ENCODE measurements at regions not wholly inside any gene's neighbourhood (a gene's known extent, or its start where the extent isn't known, plus 50 kb on each side); places are given as distances from the start of the nearest gene placed in this dataset.
"Not testable (repeated sequence)": the region's sequence is repeated elsewhere in the genome, so short reads cannot be mapped to it uniquely, and the experiment has no call there.

- not testable (repeated sequence) for DNase-seq
Observed at GRCh38 chrX:153266140-153266539, 55.4 kb downstream of the PNMA6F start.

GRCh38 chrX:153260468-153260867 lies 61.1 kb downstream of the PNMA6F start:
- DNase-seq = not testable (repeated sequence)

- not testable (repeated sequence) for DNase-seq
Observed at GRCh38 chrX:153253239-153253638, 68.3 kb downstream of the PNMA6F start.

GRCh38 chrX:153252378-153253129 lies 69.0 kb downstream of the PNMA6F start:
- DNase-seq = not testable (repeated sequence)

GRCh38 chrX:153251952-153252351 lies 69.6 kb downstream of the PNMA6F start:
- not testable (repeated sequence) for DNase-seq

- DNase-seq = not testable (repeated sequence)
Observed at GRCh38 chrX:153250762-153251161, 70.8 kb downstream of the PNMA6F start.

- peak; percentile 17 for DNase-seq
Observed at GRCh38 chrX:153245288-153245731, 66.2 kb downstream of the MAGEA1 start.

- DNase-seq = no peak
Observed at GRCh38 chrX:153244767-153245166, 65.7 kb downstream of the MAGEA1 start.

- no peak for DNase-seq
Observed at GRCh38 chrX:153238361-153238760, 59.3 kb downstream of the MAGEA1 start.

Measured in NCI-H2107 (cell line).